Left ventricle myocardium inferior (tissue), 1 donor: ENCODE measurements at regions not wholly inside any gene's neighbourhood (a gene's known extent, or its start where the extent isn't known, plus 50 kb on each side); places are given as distances from the start of the nearest gene placed in this dataset.

Experiments used
- DNase-seq: peaks from one replicate; pipeline ENCODE4 v3.0.0-alpha.2; 2020
- H3K27ac ChIP-seq: fragments of 200-600 bp; replicated peaks from 2 replicates; pipeline ENCODE4 v1.8.0; 2021
- H3K27me3 ChIP-seq: fragments of 200-600 bp; 2 replicates; pipeline ENCODE4 v1.8.0; 2021; ENCODE audit warnings: low read depth
- H3K36me3 ChIP-seq: fragments of 200-600 bp; 2 replicates; pipeline ENCODE4 v1.8.0; 2021
- H3K4me1 ChIP-seq: fragments of 200-600 bp; 2 replicates; pipeline ENCODE4 v1.8.0; 2021
- H3K4me3 ChIP-seq: fragments of 200-600 bp; 2 replicates; pipeline ENCODE4 v1.8.0; 2021; ENCODE audit warnings: mild to moderate bottlenecking, moderate library complexity
- H3K9me3 ChIP-seq: fragments of 200-600 bp; replicated peaks from 2 replicates; pipeline ENCODE4 v1.8.0; 2021
- intact Hi-C: fragments of 100-400 bp; cut with micrococcal nuclease; formaldehyde crosslinking; loops from one replicate; pipeline ENCODE4 v1.11.0; 2022
- TF ChIP-seq, protein P1 (sequence below): fragments of 200-600 bp; IDR thresholded peaks from 2 replicates; pipeline ENCODE4 v1.8.0; 2021; ENCODE audit warnings: antibody characterized with exemption, mild to moderate bottlenecking, borderline replicate concordance
- donor health status: DM: no; HTN: yes; CAD: no; lungs with severe emphysema.

DNA sequence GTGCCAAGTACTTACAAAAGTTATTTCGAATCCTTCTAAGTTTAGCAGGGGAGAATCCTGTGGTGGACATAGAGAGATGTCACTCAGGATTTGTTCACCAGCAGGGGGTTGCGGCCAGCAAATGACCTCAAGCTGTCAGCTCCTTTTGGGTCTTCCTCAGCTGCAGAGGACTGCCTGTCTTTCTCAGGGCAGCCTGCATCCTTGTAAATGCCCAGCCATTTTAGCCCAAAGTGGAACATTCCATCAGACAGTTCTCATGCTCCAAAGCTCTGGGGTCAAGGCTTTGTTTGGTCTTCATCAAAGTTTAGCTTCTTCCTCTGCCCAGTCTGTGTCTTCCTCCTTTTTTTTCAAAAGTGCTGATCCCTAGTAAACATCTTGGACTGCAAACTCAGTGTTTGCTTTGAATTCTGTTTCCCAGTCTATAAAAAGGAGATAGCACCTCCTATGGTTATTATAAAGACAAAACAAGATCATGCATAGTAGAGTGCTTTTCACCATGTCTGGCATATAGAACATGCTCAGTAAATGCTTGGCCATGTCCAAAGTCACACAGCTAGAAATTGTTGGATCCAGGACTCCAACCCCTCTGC, 156.4 kb upstream of the GATB start:
- Histone ChIP-seq H3K36me3 (no peaks in the 10 kb centered on the region), H3K27me3 (no peaks in the 10 kb centered on the region), H3K4me1 (no peaks in the 10 kb centered on the region), H3K27ac (no peak overlapping the region), H3K9me3 (peaks cover 3% of the 10 kb centered on the region), H3K4me3 (no peak overlapping the region)
- TF ChIP-seq, protein P1, sequence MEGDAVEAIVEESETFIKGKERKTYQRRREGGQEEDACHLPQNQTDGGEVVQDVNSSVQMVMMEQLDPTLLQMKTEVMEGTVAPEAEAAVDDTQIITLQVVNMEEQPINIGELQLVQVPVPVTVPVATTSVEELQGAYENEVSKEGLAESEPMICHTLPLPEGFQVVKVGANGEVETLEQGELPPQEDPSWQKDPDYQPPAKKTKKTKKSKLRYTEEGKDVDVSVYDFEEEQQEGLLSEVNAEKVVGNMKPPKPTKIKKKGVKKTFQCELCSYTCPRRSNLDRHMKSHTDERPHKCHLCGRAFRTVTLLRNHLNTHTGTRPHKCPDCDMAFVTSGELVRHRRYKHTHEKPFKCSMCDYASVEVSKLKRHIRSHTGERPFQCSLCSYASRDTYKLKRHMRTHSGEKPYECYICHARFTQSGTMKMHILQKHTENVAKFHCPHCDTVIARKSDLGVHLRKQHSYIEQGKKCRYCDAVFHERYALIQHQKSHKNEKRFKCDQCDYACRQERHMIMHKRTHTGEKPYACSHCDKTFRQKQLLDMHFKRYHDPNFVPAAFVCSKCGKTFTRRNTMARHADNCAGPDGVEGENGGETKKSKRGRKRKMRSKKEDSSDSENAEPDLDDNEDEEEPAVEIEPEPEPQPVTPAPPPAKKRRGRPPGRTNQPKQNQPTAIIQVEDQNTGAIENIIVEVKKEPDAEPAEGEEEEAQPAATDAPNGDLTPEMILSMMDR, result no peak
- no peak for DNase-seq
- intact Hi-C loops, result no loop called here

GRCh38 chr4:151912632-151913031, 151.8 kb upstream of the GATB start:
- DNase-seq, result no peak
- Histone ChIP-seq H3K4me3 (no peak overlapping the region), H3K9me3 (peaks cover 3% of the 10 kb centered on the region), H3K4me1 (no peaks in the 10 kb centered on the region), H3K36me3 (no peaks in the 10 kb centered on the region), H3K27me3 (no peaks in the 10 kb centered on the region), H3K27ac (no peak overlapping the region)
- intact Hi-C loops, result no loop called here
- TF ChIP-seq, protein P1, result no peak

GRCh38 chr4:151911970-151912369, 151.2 kb upstream of the GATB start:
- no peak for DNase-seq
- H3K4me1 ChIP-seq, result no peaks in the 10 kb centered on the region
- intact Hi-C loops, result no loop called here
- H3K27me3 ChIP-seq, result no peaks in the 10 kb centered on the region
- H3K4me3 ChIP-seq, result no peak overlapping the region
- TF ChIP-seq, protein P1, result no peak
- no peak overlapping the region for H3K27ac ChIP-seq
- H3K9me3 ChIP-seq, result peaks cover 3% of the 10 kb centered on the region
- no peaks in the 10 kb centered on the region for H3K36me3 ChIP-seq

DNA sequence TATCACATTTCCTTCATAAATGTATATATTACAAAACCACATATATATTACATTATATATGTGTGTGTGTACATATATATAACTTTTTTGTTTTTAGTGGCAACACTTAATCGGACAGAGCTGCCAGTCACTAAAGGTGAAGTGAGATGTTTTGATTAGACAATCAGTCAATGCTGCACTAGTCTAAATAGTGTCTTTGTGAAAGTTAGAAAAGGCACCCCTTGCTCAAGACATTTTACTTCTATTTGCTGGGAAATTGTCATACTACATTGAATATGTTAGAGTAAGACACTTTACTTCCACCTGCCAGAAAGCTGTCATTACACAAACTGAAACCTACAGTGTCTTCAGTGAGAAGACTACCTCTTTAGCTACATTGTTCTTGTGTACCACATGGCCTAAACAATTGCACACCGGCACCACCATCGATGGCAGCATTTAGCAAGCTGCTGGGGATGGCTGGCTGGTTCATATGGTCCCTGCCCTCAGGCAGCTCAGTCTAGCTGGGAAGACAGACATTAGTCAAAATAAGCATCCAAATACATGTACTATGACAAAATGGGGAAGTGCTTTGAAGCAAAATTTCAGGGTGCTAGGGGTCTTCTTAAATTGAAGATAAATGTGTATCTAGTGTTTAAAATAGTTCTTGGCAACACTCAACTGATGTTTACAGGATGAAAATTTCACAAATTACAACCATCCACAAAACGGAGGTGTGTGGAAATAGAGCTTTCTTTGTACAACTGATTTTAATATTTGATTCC, 148.1 kb upstream of the GATB start:
- Histone ChIP-seq H3K27me3 (no peaks in the 10 kb centered on the region), H3K27ac (no peak overlapping the region), H3K9me3 (no peaks in the 10 kb centered on the region), H3K4me3 (no peak overlapping the region), H3K36me3 (no peaks in the 10 kb centered on the region), H3K4me1 (no peaks in the 10 kb centered on the region)
- TF ChIP-seq, protein P1, result no peak
- intact Hi-C loops, result no loop called here
- no peak for DNase-seq

DNA sequence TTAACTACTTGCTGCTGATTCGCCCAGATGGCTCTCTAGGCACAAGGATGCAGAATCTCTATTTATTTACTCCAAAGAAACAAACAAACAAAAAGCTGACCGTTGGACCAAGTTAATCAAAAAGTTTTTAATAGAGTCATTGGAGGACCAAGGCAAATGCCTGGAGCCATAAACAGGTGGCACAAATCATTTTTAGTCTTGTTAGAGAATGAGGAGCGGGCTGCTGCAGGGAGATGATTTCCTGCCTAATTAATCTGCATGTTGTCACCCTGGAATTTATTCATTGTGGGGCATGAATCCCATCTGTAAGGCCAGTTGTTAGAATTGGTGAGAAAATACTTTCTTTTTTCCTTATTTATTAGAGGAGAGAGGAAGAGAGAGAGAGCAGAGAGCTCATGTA, 147.4 kb upstream of the GATB start:
- peaks cover 3% of the 10 kb centered on the region for H3K9me3 ChIP-seq
- no peaks in the 10 kb centered on the region for H3K27me3 ChIP-seq
- DNase-seq, result no peak
- TF ChIP-seq, protein P1, result no peak
- no peak overlapping the region for H3K27ac ChIP-seq
- no peak overlapping the region for H3K4me3 ChIP-seq
- H3K4me1 ChIP-seq, result no peaks in the 10 kb centered on the region
- intact Hi-C loops, result no loop called here
- H3K36me3 ChIP-seq, result no peaks in the 10 kb centered on the region
